Superior temporal gyrus (tissue), 1 donor: ENCODE measurements at regions not wholly inside any gene's neighbourhood (a gene's known extent, or its start where the extent isn't known, plus 50 kb on each side); places are given as distances from the start of the nearest gene placed in this dataset.
"Not testable (repeated sequence)": the region's sequence is repeated elsewhere in the genome, so short reads cannot be mapped to it uniquely, and the experiment has no call there.

ENCODE experiments used
- DNase-seq: peaks from one replicate; pipeline ENCODE4 v3.0.0-alpha.2; 2016; ENCODE audit errors: extremely low spot score

DNA sequence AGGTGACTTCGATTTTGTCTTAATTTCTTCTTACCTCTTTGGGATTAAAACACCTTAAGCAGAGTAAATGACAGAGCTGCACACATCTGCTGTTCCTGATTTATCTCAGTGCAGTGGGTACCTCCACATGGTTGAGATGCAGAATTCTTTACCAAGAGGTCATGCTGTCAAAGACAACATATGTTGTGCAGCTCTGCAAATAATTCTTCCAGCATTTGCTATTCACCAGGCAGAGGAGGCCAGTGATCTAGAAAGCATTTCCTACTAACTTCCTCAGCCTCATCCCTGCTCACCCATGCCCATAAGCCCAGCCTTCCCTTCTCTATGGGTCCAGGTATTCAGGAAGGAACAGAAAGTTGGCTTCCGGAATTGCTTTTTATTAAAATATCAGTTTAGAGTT, 109.3 kb downstream of the THBS2 start:
- no peak for DNase-seq

DNA sequence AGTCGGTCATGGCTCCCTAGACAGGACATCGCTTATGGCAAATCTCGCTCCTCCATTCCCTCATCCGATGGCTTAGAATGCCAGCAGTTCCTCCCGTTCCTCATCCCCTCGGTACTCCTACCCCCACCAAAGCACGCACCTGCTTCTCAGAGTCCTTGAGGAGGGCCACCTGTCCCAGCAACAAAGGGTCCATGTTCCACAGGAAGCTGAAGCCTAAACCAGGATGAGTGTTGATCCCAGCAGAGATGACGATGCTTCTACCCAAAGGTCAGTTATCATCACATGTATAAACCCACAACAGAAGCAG, 111.2 kb downstream of the THBS2 start:
- DNase-seq: no peak

DNA sequence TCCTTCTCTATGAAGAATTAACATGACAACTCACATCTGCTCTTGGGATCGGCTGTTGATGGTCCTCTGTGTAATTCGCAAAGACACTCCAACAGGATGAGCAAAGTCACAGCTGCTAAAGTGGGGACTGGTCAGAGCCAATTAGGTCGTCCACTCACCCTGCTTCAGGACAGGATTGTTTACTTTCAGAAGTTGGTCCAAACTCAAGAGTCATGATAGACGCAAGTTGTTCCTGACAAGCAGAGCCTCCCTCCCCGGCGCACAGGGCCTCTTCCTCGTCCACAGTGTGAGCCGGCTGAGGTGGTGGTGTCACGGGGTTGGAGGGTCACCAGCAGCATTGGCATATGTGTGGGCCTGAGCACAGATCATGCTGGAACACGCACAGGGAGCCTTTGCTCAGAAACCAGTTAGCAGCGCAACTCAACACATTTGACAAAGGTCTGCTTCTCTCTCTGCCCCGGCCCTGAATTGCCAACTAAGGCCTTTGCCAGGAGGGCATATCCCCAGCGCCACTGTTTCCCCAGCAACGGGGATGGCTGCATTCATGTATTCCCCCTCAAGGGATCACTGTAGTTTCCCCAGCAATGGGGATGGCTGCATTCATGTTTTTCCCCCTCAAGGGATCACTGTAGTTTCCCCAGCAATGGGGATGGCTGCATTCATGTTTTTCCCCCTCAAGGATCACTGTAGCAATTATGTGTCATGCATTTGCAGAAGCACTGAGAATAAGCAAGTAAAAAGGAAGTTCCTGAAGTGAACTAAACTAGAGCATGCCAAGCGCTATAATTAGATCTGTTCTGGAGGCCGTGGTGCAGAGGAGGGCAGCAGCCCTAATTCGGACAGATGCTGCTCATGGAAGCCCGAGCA, 111.7 kb downstream of the THBS2 start:
- peak; percentile 35 for DNase-seq

DNA sequence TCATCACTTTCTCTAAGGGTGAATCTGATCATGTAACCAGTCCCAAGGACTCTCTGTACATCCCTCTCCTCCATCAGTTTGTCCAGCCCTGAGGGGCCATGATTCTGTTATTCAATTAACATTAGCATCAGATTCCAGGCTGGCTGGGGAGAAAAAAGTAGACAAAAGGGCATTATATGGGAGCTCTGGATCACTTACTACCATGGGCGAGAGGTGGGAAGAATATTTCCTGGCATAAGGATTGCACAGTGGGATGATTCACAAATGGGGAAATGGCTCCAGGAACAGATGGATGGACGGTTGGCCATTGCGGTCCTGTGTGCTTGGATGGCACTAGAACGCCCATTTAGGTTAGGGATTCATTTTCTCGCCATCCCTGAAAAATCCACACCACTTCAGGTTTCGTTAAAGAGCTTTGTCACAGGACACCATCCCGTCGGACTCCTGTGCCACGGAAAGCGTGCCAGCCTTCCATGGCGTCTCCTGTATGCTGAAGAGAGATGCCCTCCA, 112.6 kb downstream of the THBS2 start:
- no peak for DNase-seq

DNA sequence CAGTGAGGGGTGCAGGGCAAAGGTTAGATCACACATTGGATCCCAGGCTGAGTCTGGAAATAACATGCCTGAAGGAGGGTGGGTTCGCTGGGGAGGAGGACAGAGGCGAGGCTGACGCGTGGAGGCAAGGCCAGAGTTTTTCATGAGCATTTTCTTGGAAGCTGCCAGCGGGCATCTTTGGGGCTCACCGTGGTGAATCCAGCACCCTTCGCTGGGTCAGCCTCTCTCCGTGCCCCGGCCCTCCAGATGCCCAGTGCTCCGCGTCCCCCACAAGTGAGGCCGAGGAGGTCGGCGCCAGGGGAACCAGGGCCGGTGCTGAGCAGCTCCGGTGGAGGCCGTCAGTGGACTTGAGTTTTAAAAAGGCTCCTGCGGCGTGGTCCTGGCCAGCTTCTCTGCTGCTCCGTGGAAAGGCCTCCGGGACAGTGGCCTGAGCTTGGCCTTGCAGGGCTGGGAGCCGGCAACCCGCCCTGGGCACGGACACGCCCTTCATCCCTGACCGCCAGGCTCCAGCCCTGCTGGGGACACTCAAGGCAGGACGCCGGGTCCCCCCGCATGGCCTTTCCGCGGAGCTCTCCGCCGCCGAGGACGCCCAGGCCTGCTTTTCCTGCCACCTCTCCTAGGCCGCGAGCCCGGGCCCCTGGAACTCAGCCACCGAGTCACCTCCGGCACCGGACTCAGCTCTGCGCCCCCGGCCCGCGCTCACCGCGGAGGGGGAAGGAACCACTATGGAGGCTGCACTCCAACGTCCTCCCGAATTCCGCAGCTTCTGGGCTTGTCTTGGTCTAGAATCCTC, 114.3 kb downstream of the THBS2 start:
- DNase-seq: no peak

DNA sequence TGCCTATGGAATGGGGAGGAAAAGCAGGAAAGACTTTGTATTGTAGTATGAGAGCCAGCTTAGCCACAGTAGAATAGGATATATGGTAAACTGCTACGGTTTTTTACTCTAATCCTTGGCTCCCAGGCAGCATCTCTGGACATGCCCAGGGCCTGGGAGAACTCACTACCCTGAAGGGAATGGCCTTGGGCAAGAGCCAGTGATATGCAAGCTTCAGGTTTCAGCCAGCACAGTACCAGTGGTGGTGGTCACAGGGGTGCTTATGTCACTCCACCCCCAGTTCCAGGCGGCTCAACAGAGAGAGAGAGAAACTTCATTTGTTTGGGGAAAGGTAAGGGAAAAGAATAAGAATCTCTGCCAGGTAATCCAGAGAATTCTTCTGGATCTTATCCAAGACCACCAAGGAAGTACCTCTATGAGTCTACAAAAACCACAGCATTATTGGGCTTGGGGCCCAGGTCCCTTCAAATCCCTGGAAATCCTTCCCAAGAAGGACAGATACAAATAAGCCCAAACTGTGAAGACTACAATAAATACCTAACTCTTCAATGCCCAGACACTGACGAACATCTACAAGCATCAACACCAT, 121.2 kb downstream of the THBS2 start:
- no peak for DNase-seq

DNA sequence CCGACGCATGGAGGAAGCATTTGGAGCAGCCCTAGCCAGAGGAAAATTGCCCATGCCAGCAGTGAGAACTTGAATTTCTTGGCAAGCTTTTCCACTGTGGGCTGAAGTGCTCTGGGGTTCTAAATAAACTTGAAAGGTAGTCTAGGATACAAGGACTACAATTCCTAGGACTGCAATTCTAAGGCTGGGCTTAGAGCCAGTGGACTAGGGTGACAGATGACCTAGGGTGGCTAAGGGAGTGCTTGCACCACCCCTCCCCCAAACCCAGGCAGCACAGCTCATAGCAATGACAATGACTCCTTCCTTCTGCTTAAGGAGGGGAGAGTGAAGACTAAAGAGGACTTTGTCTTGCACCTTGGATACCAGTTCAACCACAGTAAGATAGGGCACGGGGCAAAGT, 122.3 kb downstream of the THBS2 start:
- DNase-seq: peak; percentile 21

DNA sequence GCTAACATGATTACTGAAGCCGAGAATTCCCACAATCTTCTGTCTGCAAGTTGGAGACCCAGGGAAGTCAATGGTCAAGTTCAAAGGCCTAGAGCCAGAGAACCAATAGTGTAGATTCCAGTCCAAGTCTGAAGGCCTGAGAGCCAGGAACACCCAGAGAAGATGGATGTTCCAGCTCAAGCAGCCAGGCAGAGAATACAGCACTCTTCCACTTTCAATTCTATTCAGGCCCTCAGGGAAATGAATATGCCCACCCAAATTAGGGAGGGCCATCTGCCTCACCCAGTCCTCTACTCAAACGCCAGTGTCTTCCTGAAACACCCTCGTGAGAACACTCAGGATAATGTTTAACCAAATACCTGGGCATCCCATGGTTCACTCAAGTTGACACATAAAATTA, 123.5 kb downstream of the THBS2 start:
- DNase-seq: no peak

DNA sequence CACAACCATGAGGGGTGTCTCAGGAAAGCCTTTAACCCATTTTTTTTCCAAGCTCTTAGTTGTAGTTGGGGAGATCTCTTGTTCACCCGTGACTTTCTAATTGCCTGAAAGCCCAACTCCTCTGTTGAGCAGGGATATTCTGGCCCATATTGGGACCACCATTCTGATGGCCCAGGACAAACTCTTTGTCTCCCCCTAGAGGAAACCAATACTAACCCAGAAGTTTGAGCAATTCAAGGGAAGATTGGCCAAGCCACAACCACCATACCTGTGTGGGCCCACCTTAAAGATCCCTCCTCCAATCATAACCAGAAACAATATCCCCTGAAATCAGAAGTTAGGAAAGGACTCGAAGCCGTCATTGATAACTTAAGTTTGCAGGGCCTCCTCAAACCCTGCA, 132.6 kb downstream of the THBS2 start:
- no peak for DNase-seq

DNA sequence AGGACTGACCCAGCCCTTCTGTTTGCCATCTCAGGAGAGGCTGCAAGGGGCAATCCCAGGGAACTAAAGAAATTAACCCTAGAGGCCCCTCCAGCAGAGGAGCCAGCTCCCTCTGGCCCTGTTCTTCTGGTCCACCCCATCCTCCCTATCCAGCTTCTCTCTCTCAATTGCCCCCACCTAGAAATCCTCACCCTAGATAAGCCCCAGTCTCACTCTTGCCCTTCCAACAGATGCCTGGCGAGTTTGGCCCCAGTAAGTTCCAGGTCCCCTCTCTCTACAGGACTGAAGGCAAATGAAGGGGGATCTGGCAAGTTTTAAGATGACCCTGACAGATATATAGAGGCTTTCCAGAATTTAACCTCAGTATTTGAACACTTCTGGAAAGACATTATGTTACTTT, 134.0 kb downstream of the THBS2 start:
- no peak for DNase-seq

DNA sequence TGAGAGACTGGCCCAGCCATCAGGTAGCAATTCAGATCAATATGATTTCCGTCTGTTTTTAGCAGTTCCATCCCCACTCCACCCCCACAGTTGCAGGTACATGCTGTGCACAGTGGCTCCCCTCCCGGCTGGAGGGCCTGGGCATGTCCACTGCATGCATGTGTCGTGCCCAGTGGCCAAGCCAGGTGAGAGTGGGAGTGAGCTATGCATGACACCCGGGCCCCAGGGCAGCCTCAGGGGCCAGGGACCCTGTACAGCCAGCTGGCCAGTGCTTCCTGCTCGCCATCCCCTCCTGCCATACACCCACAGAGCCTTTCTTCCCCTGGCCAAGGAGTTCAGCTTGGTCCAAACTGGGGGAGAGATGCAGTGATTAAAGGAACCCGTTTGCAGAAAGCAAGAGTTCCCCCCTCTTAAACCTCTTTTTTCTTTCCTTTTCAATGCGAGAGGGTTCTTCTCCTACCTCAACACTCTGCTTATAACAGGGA, 135.3 kb downstream of the THBS2 start:
- DNase-seq: no peak

DNA sequence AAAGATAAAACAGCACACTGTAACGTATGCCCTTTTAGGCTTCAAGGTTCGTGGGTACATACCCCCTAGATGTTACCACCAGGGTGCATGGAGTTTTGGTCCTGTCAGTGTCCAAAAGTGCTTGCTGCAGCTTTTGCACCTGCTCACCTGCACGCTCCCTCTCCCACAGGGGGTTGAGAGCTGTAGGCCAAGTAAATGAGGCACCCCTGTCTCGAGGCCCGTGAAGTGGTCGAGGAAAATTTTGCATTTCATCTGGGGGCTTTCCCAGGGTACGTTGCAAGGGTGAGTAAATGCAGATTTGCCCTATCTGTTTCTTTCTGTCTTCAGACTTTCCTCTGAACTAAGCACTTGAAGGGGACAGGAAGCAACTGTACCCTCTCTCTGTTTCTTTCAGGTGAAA, 136.0 kb downstream of the THBS2 start:
- no peak for DNase-seq

DNA sequence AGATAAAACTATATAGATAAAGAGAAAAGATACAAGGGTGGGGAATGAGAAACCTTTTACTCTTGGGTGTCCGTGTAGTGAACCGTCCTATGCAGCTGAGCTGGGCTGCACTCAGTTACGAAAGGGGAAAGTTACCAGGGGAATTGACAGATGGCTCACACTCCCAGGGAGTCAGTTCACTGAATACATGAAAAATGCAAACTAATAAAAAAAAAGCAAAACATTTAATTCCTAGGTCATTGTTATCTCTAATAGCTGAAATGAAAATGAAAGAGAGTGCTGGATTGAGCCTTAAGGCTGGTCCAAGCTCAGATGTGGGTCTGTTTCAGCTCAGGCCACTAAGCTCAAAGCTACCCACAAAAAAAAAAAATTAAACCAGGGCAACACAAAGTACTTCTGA, 138.0 kb downstream of the THBS2 start:
- no peak for DNase-seq

DNA sequence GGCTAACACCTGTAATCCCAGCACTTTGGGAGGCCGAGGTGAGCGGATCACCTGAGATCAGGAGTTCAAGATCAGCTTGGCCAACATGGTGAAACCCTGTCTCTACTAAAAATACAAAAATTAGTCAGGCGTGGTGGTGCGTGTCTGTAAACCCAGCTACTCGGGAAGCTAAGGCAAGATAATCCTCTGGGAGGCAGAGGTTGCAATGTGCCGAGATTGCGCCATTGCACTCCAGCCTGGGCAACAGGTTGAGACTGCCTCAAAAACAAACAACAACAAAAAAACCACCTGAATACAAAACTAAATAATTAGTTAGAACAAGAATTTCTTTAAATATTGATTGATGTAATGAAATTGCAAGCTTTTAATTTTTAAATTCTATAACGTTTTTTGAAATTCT, 139.0 kb downstream of the THBS2 start:
- DNase-seq: not testable (repeated sequence)

DNA sequence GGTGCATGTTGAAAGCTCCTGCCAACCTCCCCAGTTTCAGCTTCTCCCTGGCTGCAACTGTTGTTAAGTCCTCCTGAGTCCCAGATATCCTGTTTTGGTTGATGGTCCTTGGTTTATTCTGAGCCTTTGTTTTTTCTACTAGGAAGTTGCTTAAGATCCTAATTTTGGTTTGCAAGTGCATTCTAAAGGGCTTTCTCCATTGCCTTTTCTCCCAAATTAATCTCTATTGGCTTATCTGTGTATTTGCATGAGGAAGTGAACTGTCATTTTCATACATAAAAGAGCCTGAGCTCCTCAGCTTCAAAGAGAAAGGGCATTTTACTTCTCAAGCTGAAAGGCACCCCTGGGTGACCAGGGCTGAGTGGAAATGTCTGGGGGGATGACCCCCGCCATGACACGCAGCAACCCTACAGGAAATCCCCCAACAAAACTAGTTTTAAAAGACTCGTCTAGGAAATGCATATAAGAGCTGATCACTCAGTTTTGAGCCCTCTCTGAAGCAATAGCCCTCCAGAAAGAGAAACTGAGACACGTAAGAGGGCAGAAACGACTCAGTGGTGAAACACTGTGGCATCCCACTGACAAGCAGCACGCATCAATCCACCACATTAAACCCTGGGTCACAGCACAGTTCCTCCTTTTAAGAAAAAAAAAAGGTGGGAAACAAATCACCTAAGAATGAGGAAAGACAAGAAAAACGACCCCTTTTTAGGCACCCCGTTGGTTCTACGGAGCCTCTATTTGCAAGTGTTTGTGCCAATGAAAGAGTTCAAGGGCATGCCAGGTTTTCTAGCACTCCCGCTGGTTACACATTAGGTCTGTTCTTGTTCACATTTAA, 140.9 kb downstream of the THBS2 start:
- DNase-seq: no peak

DNA sequence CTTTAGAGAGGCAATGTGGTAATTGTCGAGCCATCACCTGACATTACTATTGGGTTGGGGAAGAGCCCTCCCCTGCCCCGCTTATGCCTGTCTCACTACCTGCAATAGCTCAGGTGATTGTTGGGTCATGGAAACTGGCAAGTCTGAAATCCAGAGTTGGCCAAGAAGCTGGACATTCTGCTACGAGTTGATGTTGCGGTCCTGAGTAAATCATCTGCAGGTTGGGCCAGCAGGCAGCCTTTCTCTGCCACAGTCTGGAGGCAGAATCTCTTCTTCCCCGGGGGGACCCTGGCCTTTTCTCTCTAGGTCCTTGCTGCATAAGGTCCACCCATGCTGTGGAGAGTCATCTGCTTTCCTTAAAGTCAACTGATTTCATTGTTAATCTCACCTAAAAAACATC, 142.4 kb downstream of the THBS2 start:
- DNase-seq: no peak

DNA sequence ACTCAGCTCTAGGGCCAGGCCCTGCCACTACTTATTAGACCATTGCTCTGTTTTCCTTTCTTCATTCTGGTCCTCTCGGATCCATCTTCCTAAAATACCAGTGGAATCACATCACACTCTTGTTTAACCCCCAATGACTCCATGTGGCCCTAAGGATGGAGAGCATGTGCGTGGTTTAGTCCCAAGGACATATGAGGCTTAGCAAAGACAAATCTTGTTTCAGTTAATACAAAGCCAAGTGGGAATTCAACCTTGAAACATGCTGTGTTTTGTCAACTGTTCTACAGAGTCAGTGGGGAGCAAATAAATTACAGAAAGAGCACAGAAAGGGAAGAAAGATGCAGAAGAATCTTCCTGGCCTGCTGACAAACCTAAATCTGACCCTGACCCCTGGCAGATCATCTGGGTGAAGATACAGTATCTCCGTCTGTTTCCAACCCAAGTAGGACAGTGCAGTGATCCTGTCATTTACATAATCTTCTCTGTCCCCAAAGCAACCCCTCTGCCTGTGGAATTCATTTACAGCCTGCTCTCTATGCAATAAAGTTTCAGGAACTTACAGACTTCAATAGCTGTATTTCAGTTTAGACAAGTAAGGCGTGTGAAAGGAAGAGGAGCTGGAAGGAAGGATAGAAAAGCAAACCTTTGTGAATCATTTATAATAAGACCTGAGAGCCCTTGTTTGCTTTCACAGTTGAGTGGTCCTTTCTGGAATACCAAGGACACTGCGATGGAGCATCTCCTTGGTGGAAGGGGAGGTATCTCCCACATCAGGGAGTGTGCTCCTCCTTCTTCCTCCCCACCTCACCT, 144.0 kb downstream of the THBS2 start:
- no peak for DNase-seq

DNA sequence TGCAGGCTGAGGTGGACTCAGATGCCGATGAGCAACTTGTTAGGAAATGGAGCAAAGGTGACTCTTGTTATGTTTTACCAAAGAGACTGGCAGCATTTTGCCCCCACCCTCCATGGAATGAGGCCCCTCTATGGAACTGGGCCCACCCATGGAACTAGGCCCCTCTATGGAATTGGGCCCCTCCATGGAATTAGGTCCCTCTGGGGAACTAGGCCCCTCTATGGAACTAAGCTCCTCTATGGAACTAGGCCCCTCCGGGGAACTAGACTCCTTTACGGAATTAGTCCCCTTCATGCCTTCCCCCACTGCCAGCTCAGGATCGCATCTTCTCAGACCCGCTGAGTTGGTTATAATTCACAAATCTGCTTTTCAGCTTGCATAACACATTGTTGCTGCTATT, 144.9 kb downstream of the THBS2 start:
- no peak for DNase-seq

DNA sequence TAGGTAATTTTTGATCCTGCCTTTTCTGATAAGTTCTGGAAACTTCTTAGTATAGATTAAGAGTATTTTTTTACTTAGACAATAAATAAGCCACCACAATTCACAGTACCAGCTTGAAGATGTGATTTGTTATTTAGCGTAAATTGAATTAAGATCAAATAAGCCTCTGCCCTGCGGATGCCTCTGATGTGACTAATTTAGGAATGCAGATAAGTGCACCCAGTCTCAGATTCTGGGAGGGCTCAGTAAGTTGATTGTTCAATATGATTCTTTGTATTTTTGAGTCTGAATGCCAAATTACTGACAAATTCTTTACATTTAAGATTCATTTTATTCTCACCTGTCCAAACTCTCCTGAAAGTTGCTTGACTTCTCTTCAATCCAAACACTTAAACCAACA, 147.5 kb downstream of the THBS2 start:
- DNase-seq: no peak

DNA sequence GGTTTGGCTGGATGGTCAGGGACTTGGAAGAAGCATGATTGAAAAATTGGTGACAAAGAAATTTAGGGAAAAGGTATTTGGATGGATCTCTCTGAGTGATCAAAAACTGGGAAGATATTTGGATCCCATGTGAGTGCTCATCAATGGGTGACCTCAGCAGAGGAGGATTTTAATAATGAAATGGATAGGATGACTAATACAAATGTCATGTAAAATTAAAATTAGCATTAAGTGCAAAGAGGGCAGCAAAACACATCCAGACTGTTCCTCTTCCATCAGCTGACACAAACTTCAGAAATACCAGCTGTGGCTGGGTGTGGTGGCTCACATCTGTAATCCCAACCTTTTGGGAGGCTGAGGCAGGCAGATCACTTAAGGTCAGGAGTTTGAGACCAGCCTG, 151.7 kb downstream of the THBS2 start:
- DNase-seq: no peak
